Astrocyte (in vitro differentiated cells and primary cell): ENCODE measurements at regions not wholly inside any gene's neighbourhood (a gene's known extent, or its start where the extent isn't known, plus 50 kb on each side); places are given as distances from the start of the nearest gene placed in this dataset.

ENCODE experiments used
- DNase-seq: peaks from one replicate; pipeline ENCODE4 v3.0.0-alpha.2; 2010; ENCODE audit warnings: low read depth
- FAIRE-seq: peaks from 2 replicates; lab custom pipeline; 2011; peaks lifted over from hg19 to GRCh38; lab: Jason Lieb, UNC
- H2AFZ ChIP-seq: 2 replicates; pipeline ENCODE4 v1.6.0; 2012; ENCODE audit warnings: low read depth, low read length, inconsistent platforms
- H3K27ac ChIP-seq: 2 replicates; pipeline ENCODE4 v1.5.1; 2011; ENCODE audit warnings: low read depth, low read length, inconsistent platforms
- H3K27me3 ChIP-seq: 2 replicates; pipeline ENCODE4 v1.6.0; 2011; ENCODE audit warnings: low read length, inconsistent platforms; ENCODE audit not compliant: insufficient read depth
- H3K36me3 ChIP-seq: 2 replicates; pipeline ENCODE4 v1.5.1; 2011; ENCODE audit warnings: low read length, inconsistent platforms; ENCODE audit not compliant: insufficient read depth
- H3K4me1 ChIP-seq: 2 replicates; pipeline ENCODE4 v1.5.1; 2011; ENCODE audit warnings: low read length, inconsistent platforms; ENCODE audit not compliant: insufficient read depth
- H3K4me2 ChIP-seq: 2 replicates; pipeline ENCODE4 v1.6.0; 2012; ENCODE audit warnings: low read length, inconsistent platforms
- H3K4me3 ChIP-seq: 2 replicates; pipeline ENCODE4 v1.5.1; 2011; ENCODE audit warnings: low read depth, mild to moderate bottlenecking, low read length, inconsistent platforms; ENCODE audit not compliant: insufficient read depth
- H3K79me2 ChIP-seq: 2 replicates; pipeline ENCODE4 v1.6.0; 2012; ENCODE audit warnings: mild to moderate bottlenecking, low read length, inconsistent platforms; ENCODE audit not compliant: insufficient read depth
- H3K9ac ChIP-seq: 2 replicates; pipeline ENCODE4 v1.6.0; 2012; ENCODE audit warnings: mild to moderate bottlenecking, low read length, inconsistent platforms
- H3K9me3 ChIP-seq: 2 replicates; pipeline ENCODE4 v1.5.1; 2012; ENCODE audit warnings: low read depth, mild to moderate bottlenecking, low read length, inconsistent platforms; ENCODE audit not compliant: insufficient read depth
- H4K20me1 ChIP-seq: 2 replicates; pipeline ENCODE4 v1.6.0; 2012; ENCODE audit warnings: low read length, inconsistent platforms; ENCODE audit not compliant: insufficient read depth
- H3K27ac Mint-ChIP-seq: one replicate; pipeline ENCODE4 v1.8.0; 2021; ENCODE audit warnings: mild to moderate bottlenecking, mixed read lengths; ENCODE audit not compliant: unreplicated experiment
- H3K27me3 Mint-ChIP-seq: one replicate; pipeline ENCODE4 v1.8.0; 2021; ENCODE audit warnings: low read depth, mixed read lengths; ENCODE audit not compliant: unreplicated experiment
- H3K36me3 Mint-ChIP-seq: one replicate; pipeline ENCODE4 v1.8.0; 2021; ENCODE audit warnings: low read depth, mixed read lengths; ENCODE audit not compliant: unreplicated experiment
- H3K4me1 Mint-ChIP-seq: one replicate; pipeline ENCODE4 v1.8.0; 2021; ENCODE audit warnings: low read depth, mixed read lengths; ENCODE audit not compliant: unreplicated experiment
- H3K4me3 Mint-ChIP-seq: one replicate; pipeline ENCODE4 v1.8.0; 2021; ENCODE audit warnings: mild to moderate bottlenecking, moderate library complexity, mixed read lengths; ENCODE audit not compliant: unreplicated experiment
- H3K9me3 Mint-ChIP-seq: one replicate; pipeline ENCODE4 v1.8.0; 2021; ENCODE audit warnings: mild to moderate bottlenecking, mixed read lengths; ENCODE audit not compliant: unreplicated experiment
- CTCF ChIP-seq: IDR thresholded peaks from 2 replicates; pipeline ENCODE4 v1.5.1; 2011; ENCODE audit warnings: low read depth, mild to moderate bottlenecking, inconsistent platforms, low read length, moderate library complexity; ENCODE audit not compliant: insufficient read depth
- EZH2 ChIP-seq: IDR thresholded peaks from 2 replicates; pipeline ENCODE4 v1.6.1; 2012; ENCODE audit warnings: mild to moderate bottlenecking, low read length, inconsistent platforms; ENCODE audit not compliant: insufficient read depth

- no peaks in the 10 kb centered on the region for H3K36me3 Mint-ChIP-seq
- H3K27ac Mint-ChIP-seq = no peak overlapping the region
- DNase-seq (no peak), FAIRE-seq (no peak)
- peaks cover 2% of the 10 kb centered on the region for H3K4me1 Mint-ChIP-seq
- no peak overlapping the region for H3K4me3 Mint-ChIP-seq
- H3K9me3 Mint-ChIP-seq = no peaks in the 10 kb centered on the region
- Histone ChIP-seq H2AFZ (no peak overlapping the region), H3K4me3 (no peak overlapping the region), H3K4me1 (no peaks in the 10 kb centered on the region), H3K27ac (no peak overlapping the region), H4K20me1 (no peaks in the 10 kb centered on the region), H3K27me3 (no peaks in the 10 kb centered on the region), H3K79me2 (no peaks in the 10 kb centered on the region), H3K4me2 (no peak overlapping the region), H3K9me3 (no peaks in the 10 kb centered on the region), H3K36me3 (no peaks in the 10 kb centered on the region), H3K9ac (no peak overlapping the region)
- no peak for TF ChIP-seq CTCF
- TF ChIP-seq EZH2 = no peak
- H3K27me3 Mint-ChIP-seq = no peaks in the 10 kb centered on the region
These were observed 92.4 kb upstream of the B3GAT2 start for GRCh38 chr6:71049198-71049770.

- no peaks in the 10 kb centered on the region for H3K27me3 ChIP-seq
- H3K4me3 ChIP-seq = no peak overlapping the region
- H4K20me1 ChIP-seq = no peaks in the 10 kb centered on the region
- no peak overlapping the region for H2AFZ ChIP-seq
- Mint-ChIP-seq H3K4me3 (no peak overlapping the region), H3K27me3 (no peaks in the 10 kb centered on the region), H3K36me3 (no peaks in the 10 kb centered on the region), H3K9me3 (no peaks in the 10 kb centered on the region), H3K27ac (no peak overlapping the region), H3K4me1 (peaks cover 2% of the 10 kb centered on the region)
- H3K9ac ChIP-seq = no peak overlapping the region
- H3K9me3 ChIP-seq = no peaks in the 10 kb centered on the region
- no peak overlapping the region for H3K4me2 ChIP-seq
- H3K4me1 ChIP-seq = no peaks in the 10 kb centered on the region
- FAIRE-seq = no peak
- H3K79me2 ChIP-seq = no peaks in the 10 kb centered on the region
- no peak overlapping the region for H3K27ac ChIP-seq
- no peak for TF ChIP-seq EZH2
- TF ChIP-seq CTCF = no peak
- DNase-seq = no peak
- H3K36me3 ChIP-seq = no peaks in the 10 kb centered on the region
These were observed 96.6 kb upstream of the B3GAT2 start for GRCh38 chr6:71053475-71053874.

GRCh38 chr6:71056656-71057055 lies 99.8 kb upstream of the B3GAT2 start:
- no peak for FAIRE-seq
- no peak overlapping the region for H3K27ac ChIP-seq

More at GRCh38 chr6:71056656-71057055, 99.8 kb upstream of the B3GAT2 start:
- Histone ChIP-seq H4K20me1 (no peaks in the 10 kb centered on the region), H3K27me3 (no peaks in the 10 kb centered on the region), H2AFZ (no peak overlapping the region), H3K36me3 (no peaks in the 10 kb centered on the region), H3K9ac (no peak overlapping the region), H3K9me3 (no peaks in the 10 kb centered on the region), H3K4me2 (no peak overlapping the region), H3K4me3 (no peak overlapping the region), H3K4me1 (no peaks in the 10 kb centered on the region), H3K79me2 (no peaks in the 10 kb centered on the region)
- TF ChIP-seq EZH2 (no peak), CTCF (no peak)
- H3K27ac Mint-ChIP-seq = no peak overlapping the region
- H3K4me1 Mint-ChIP-seq = peaks cover 2% of the 10 kb centered on the region
- DNase-seq = no peak
- H3K9me3 Mint-ChIP-seq = no peaks in the 10 kb centered on the region
- no peak overlapping the region for H3K4me3 Mint-ChIP-seq
- no peaks in the 10 kb centered on the region for H3K27me3 Mint-ChIP-seq
- no peaks in the 10 kb centered on the region for H3K36me3 Mint-ChIP-seq
